ENCODE measurements at regions not wholly inside any gene's neighbourhood (a gene's known extent, or its start where the extent isn't known, plus 50 kb on each side); places are given as distances from the start of the nearest gene placed in this dataset.

DNA sequence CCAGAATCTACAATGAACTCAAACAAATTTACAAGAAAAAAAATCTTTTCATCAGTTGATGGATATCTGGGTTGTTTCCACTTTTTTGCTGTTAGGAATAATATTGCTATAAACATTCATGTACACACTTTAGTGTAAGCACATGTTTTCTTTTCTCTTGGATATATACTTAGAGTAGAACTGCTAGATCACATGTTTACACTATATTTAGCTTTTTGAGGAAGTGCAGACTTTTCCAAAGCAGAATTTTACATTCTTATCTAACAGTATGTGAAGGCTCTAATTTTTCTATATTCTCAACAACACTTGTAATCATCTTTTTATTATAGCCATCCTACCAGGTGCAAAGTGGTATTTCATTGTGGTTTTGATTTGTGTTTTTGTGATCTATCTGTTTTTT, 103.6 kb upstream of the RMP24 start:
- DNase-seq (ENCODE audit: low read depth, low spot score) = no peak
- Histone ChIP-seq H2AFZ (ENCODE audit: control insufficient read depth, low read depth, low read length) (no peak overlapping the region), H4K20me1 (ENCODE audit: control insufficient read depth, insufficient read depth) (no peaks in the 10 kb centered on the region), H3K4me2 (ENCODE audit: control insufficient read depth, insufficient read depth) (no peak overlapping the region), H3K27ac (ENCODE audit: control insufficient read depth, insufficient read depth) (no peak overlapping the region), H3K79me2 (ENCODE audit: control insufficient read depth, insufficient read depth, low read length) (no peaks in the 10 kb centered on the region), H3K4me3 (no peak overlapping the region), H3K9me3 (replicated peaks; ENCODE audit: control insufficient read depth, insufficient read depth, low read length) (no peaks in the 10 kb centered on the region), H3K9ac (ENCODE audit: control insufficient read depth, insufficient read depth, low read length) (no peak overlapping the region), H3K4me1 (ENCODE audit: control insufficient read depth, insufficient read depth, low read length) (no peaks in the 10 kb centered on the region), H3K36me3 (ENCODE audit: control insufficient read depth in 2 of 2, insufficient read depth in 2 of 2, low read length in 1 of 2) (no peaks in the 10 kb centered on the region), H3K27me3 (replicated peaks in 1 of 2; ENCODE audit: control insufficient read depth in 2 of 2, insufficient read depth in 2 of 2, low read length in 1 of 2) (no peaks in the 10 kb centered on the region; a peak in 1 of 4 replicates)
- ChIA-PET CTCF (no interaction called here), RAD21 (ENCODE audit: unreplicated experiment) (no interaction called here), SMC1A (ENCODE audit: uncharacterized antibody, unreplicated experiment) (no interaction called here), POLR2A (no interaction called here)
- TF ChIP-seq FOXM1 (IDR thresholded peaks at IDR 0.05; ENCODE audit: low read depth, low read length) (no peak), JUNB (IDR thresholded peaks at IDR 0.05) (no peak), JUND (IDR thresholded peaks at IDR 0.05; ENCODE audit: low read depth, low read length) (no peak), HCFC1 (IDR thresholded peaks at IDR 0.05; ENCODE audit: low read length) (no peak), ZNF24 (IDR thresholded peaks at IDR 0.05) (no peak), SMAD5 (IDR thresholded peaks at IDR 0.05; ENCODE audit: low read depth) (no peak), LARP7 (IDR thresholded peaks at IDR 0.05) (no peak), MEF2B (IDR thresholded peaks at IDR 0.05; ENCODE audit: partially characterized antibody, poor library complexity, severe bottlenecking) (no peak), ZNF622 (IDR thresholded peaks at IDR 0.05) (no peak), CHD2 (IDR thresholded peaks at IDR 0.05; ENCODE audit: borderline replicate concordance, low read depth, low read length) (no peak), KDM1A (IDR thresholded peaks at IDR 0.05; ENCODE audit: borderline replicate concordance) (no peak), FOXK2 (IDR thresholded peaks at IDR 0.05) (no peak), PAX8 (IDR thresholded peaks at IDR 0.05) (no peak), CHD4 (IDR thresholded peaks at IDR 0.05) (no peak), MEF2A (IDR thresholded peaks at IDR 0.05; ENCODE audit: insufficient read depth, low read depth, low read length) (no peak), RAD21 (IDR thresholded peaks at IDR 0.05; ENCODE audit: insufficient read depth, low read depth, low read length) (no peak)
- TF ChIP-seq, protein P1, sequence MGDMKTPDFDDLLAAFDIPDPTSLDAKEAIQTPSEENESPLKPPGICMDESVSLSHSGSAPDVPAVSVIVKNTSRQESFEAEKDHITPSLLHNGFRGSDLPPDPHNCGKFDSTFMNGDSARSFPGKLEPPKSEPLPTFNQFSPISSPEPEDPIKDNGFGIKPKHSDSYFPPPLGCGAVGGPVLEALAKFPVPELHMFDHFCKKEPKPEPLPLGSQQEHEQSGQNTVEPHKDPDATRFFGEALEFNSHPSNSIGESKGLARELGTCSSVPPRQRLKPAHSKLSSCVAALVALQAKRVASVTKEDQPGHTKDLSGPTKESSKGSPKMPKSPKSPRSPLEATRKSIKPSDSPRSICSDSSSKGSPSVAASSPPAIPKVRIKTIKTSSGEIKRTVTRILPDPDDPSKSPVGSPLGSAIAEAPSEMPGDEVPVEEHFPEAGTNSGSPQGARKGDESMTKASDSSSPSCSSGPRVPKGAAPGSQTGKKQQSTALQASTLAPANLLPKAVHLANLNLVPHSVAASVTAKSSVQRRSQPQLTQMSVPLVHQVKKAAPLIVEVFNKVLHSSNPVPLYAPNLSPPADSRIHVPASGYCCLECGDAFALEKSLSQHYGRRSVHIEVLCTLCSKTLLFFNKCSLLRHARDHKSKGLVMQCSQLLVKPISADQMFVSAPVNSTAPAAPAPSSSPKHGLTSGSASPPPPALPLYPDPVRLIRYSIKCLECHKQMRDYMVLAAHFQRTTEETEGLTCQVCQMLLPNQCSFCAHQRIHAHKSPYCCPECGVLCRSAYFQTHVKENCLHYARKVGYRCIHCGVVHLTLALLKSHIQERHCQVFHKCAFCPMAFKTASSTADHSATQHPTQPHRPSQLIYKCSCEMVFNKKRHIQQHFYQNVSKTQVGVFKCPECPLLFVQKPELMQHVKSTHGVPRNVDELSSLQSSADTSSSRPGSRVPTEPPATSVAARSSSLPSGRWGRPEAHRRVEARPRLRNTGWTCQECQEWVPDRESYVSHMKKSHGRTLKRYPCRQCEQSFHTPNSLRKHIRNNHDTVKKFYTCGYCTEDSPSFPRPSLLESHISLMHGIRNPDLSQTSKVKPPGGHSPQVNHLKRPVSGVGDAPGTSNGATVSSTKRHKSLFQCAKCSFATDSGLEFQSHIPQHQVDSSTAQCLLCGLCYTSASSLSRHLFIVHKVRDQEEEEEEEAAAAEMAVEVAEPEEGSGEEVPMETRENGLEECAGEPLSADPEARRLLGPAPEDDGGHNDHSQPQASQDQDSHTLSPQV (IDR thresholded peaks at IDR 0.05) = no peak
- TF ChIP-seq, protein P2, sequence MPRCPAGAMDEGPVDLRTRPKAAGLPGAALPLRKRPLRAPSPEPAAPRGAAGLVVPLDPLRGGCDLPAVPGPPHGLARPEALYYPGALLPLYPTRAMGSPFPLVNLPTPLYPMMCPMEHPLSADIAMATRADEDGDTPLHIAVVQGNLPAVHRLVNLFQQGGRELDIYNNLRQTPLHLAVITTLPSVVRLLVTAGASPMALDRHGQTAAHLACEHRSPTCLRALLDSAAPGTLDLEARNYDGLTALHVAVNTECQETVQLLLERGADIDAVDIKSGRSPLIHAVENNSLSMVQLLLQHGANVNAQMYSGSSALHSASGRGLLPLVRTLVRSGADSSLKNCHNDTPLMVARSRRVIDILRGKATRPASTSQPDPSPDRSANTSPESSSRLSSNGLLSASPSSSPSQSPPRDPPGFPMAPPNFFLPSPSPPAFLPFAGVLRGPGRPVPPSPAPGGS (IDR thresholded peaks at IDR 0.05; ENCODE audit: borderline replicate concordance, insufficient read depth, low read depth, low read length, poor library complexity, severe bottlenecking) = no peak
- TF ChIP-seq, protein P3, sequence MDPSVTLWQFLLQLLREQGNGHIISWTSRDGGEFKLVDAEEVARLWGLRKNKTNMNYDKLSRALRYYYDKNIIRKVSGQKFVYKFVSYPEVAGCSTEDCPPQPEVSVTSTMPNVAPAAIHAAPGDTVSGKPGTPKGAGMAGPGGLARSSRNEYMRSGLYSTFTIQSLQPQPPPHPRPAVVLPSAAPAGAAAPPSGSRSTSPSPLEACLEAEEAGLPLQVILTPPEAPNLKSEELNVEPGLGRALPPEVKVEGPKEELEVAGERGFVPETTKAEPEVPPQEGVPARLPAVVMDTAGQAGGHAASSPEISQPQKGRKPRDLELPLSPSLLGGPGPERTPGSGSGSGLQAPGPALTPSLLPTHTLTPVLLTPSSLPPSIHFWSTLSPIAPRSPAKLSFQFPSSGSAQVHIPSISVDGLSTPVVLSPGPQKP (IDR thresholded peaks at IDR 0.05; ENCODE audit: low read depth, low read length) = no peak
- TF ChIP-seq, protein P4, sequence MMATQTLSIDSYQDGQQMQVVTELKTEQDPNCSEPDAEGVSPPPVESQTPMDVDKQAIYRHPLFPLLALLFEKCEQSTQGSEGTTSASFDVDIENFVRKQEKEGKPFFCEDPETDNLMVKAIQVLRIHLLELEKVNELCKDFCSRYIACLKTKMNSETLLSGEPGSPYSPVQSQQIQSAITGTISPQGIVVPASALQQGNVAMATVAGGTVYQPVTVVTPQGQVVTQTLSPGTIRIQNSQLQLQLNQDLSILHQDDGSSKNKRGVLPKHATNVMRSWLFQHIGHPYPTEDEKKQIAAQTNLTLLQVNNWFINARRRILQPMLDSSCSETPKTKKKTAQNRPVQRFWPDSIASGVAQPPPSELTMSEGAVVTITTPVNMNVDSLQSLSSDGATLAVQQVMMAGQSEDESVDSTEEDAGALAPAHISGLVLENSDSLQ (IDR thresholded peaks at IDR 0.05) = no peak
- no TSS peak for BruUV-seq (replicated peaks)
- in situ Hi-C loops (cut with MboI) = no loop called here
- intact Hi-C loops (cut with micrococcal nuclease; ENCODE audit: unreplicated experiment) = no loop called here
- no peak for ATAC-seq
- FAIRE-seq = no peak
